ENCODE measurements at regions not wholly inside any gene's neighbourhood (a gene's known extent, or its start where the extent isn't known, plus 50 kb on each side); places are given as distances from the start of the nearest gene placed in this dataset.

GRCh38 chr1:195218428-195219212 is 1389.6 kb downstream of the KCNT2 start (continued):
- TF ChIP-seq CUX1 (CRISPR knock-in tag; IDR thresholded peaks at IDR 0.05), result no peak
- no peak for TF ChIP-seq EHMT2 (IDR thresholded peaks at IDR 0.05)
- no peak for TF ChIP-seq ARID1B (IDR thresholded peaks at IDR 0.05)
- TF ChIP-seq PREB (CRISPR knock-in tag; IDR thresholded peaks at IDR 0.05), result no peak
- no peak for TF ChIP-seq CHAMP1 (IDR thresholded peaks at IDR 0.05)
- TF ChIP-seq HMGXB4 (CRISPR knock-in tag; IDR thresholded peaks at IDR 0.05), result no peak
- TF ChIP-seq CHD1 (IDR thresholded peaks at IDR 0.05; ENCODE audit: low read length), result no peak
- no peak for TF ChIP-seq CBX1 (IDR thresholded peaks at IDR 0.05; ENCODE audit: low read depth)
- no peak for TF ChIP-seq ZBTB12 (CRISPR knock-in tag; IDR thresholded peaks at IDR 0.05)

Data from K562 (cell line).